Large intestine (tissue), 3 donors: ENCODE measurements at regions not wholly inside any gene's neighbourhood (a gene's known extent, or its start where the extent isn't known, plus 50 kb on each side); places are given as distances from the start of the nearest gene placed in this dataset.

ENCODE experiments used
- DNase-seq, 2 donors: peaks; one replicate each; pipeline versions ENCODE4 v3.0.0 to v3.0.0-alpha.2; 2013
- H3K27ac ChIP-seq: one replicate; pipeline ENCODE4 v1.5.1; 2013; ENCODE audit warnings: low read length
- H3K27me3 ChIP-seq: 2 replicates; pipeline ENCODE4 v1.6.1; 2013; ENCODE audit warnings: low read length; ENCODE audit not compliant: control insufficient read depth, insufficient read depth
- H3K36me3 ChIP-seq: 2 replicates; pipeline ENCODE4 v1.6.1; 2013; ENCODE audit warnings: low read length; ENCODE audit not compliant: control insufficient read depth, insufficient read depth
- H3K4me1 ChIP-seq: one replicate; pipeline ENCODE4 v1.6.1; 2013; ENCODE audit warnings: low read length; ENCODE audit not compliant: control insufficient read depth, insufficient read depth
- H3K4me3 ChIP-seq: one replicate; pipeline ENCODE4 v1.5.1; 2013; ENCODE audit warnings: low read length
- H3K9me3 ChIP-seq: one replicate; pipeline ENCODE4 v1.6.1; 2013; ENCODE audit warnings: mild to moderate bottlenecking, low read depth, low read length, moderate library complexity; ENCODE audit not compliant: control insufficient read depth
- WGBS: methylation state at CpG from one replicate; pipeline ENCODE4 v1.1.5; 2013; ENCODE audit warnings: low lambda C conversion rate; ENCODE audit not compliant: insufficient coverage; 5-methylcytosine and 5-hydroxymethylcytosine counted together

DNA sequence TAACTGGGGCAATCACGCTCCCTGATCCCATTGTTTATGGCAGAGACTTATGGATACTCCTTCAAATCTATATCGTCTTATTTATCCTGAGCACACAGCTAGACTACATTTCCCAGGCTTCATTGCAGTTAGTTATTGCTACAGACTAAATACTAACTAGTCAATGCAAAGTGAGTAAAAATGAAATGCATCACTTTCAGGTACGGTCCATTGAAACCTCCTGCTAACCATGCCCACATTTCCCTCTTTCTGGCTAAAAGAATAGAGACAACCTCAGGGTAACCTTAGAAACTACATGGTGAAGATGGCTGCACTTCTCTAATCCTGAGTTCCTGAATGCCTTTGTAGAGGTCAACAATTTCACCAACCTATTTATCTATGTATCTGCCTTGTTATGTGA, 437.4 kb downstream of the EPHA4 start:
- no peaks in the 10 kb centered on the region for H3K9me3 ChIP-seq
- H3K4me1 ChIP-seq: no peaks in the 10 kb centered on the region
- H3K36me3 ChIP-seq: no peaks in the 10 kb centered on the region
- H3K4me3 ChIP-seq: no peak overlapping the region
- DNase-seq: no peak
- H3K27ac ChIP-seq: no peak overlapping the region
- H3K27me3 ChIP-seq: no peaks in the 10 kb centered on the region
- WGBS: no CpG with 5 or more reads among the region's 3 CpGs

DNA sequence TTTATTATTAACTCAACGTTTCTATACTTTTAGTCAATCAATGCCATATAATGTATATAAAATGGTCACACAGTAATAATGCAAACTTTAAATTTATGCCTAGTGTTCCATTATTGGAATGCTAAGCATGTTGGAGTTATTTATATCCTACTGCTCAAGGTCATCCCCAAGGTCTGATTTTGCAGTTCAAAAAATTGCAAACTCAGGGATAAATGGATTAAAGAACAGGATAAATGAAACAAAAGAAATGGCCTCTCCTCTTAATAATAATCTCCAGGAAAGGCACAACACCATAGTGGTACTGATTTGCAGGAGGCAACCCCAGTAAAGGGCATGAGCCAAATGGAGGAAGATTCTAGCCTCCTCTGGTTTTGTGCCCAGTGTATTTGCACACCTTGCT, 436.4 kb downstream of the EPHA4 start:
- H3K27ac ChIP-seq: no peak overlapping the region

DNA sequence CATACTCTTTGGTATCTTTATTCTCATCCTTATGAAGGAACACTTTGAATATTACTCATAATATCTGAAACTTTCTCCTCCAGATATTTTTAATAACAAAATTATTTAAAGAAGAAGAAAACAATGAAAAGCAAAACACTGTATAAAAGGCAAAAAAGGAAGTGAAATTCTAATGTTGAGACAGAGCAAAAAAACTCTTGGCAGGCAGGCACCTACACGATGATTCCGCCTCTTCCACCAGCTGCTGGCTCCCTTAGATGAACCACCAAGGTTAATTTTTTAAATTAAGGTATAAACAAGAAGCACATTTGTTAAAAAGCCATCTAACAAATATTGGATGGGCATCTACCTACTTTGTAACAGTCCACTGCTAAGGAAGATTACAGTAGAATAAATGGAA, 434.7 kb downstream of the EPHA4 start:
- WGBS: 80% methylated on average over 1 of the region's 2 CpGs
- no peaks in the 10 kb centered on the region for H3K27me3 ChIP-seq
- no peaks in the 10 kb centered on the region for H3K4me1 ChIP-seq
- no peak for DNase-seq
- no peaks in the 10 kb centered on the region for H3K36me3 ChIP-seq
- H3K27ac ChIP-seq: no peak overlapping the region
- H3K9me3 ChIP-seq: no peaks in the 10 kb centered on the region
- H3K4me3 ChIP-seq: no peak overlapping the region

More for the DNA sequence above, 436.4 kb downstream of the EPHA4 start:
- 100% methylated on average over 1 of the region's 1 CpG for WGBS
- Histone ChIP-seq H3K36me3 (no peaks in the 10 kb centered on the region), H3K9me3 (no peaks in the 10 kb centered on the region), H3K4me1 (no peaks in the 10 kb centered on the region), H3K27me3 (no peaks in the 10 kb centered on the region), H3K4me3 (no peak overlapping the region)
- no peak for DNase-seq

DNA sequence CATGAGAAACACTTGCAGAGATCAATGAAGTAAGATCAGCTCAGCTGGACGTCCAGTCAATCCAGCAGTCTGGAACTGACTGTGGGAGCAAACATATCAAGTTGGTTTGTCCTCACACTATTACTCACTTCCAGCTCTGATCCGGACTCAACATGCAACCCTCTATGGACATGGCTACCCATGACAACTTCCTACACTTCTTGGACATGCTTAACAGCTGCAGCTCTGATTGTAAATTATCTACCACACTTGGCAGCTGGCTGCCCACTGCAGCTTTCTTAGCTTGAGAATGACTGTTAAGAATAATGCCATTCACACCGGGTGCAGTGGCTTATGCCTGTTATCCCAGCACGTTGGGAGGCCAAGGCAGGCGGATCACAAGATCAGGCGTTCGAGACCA, 429.8 kb downstream of the EPHA4 start:
- Histone ChIP-seq H3K9me3 (no peaks in the 10 kb centered on the region), H3K4me3 (no peak overlapping the region), H3K4me1 (no peaks in the 10 kb centered on the region), H3K27me3 (no peaks in the 10 kb centered on the region), H3K27ac (no peak overlapping the region), H3K36me3 (no peaks in the 10 kb centered on the region)
- DNase-seq: no peak
- 88% methylated on average over 1 of the region's 7 CpGs for WGBS

- DNase-seq: no peak
- no peaks in the 10 kb centered on the region for H3K9me3 ChIP-seq
- H3K27me3 ChIP-seq: no peaks in the 10 kb centered on the region
- H3K4me3 ChIP-seq: no peak overlapping the region
- H3K4me1 ChIP-seq: no peaks in the 10 kb centered on the region
- no peaks in the 10 kb centered on the region for H3K36me3 ChIP-seq
- no peak overlapping the region for H3K27ac ChIP-seq
- WGBS: 100% methylated on average over 1 of the region's 2 CpGs
Measured at GRCh38 chr2:221143231-221143630, 428.9 kb downstream of the EPHA4 start.

DNA sequence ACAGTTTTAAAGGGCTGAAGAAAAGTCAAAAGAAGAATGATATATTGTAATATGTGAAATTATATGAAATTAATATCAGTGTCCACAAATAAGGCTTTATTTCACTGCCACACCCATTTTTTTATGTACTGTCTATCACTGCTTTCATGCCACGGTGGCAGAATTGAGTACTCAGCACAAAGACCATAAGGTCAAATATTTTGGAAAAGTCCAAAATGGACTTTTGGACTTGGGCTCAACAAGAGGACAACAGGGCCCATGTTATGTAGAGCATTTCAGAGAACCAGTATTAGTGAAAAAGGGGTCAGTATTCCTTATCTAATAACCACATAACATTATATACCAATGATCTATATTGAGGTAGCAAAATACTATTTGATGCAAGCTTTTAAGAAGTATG, 427.2 kb downstream of the EPHA4 start:
- no peak for DNase-seq
- no peaks in the 10 kb centered on the region for H3K36me3 ChIP-seq
- no peak overlapping the region for H3K27ac ChIP-seq
- no peaks in the 10 kb centered on the region for H3K9me3 ChIP-seq
- H3K27me3 ChIP-seq: no peaks in the 10 kb centered on the region
- no peaks in the 10 kb centered on the region for H3K4me1 ChIP-seq
- no CpG with 5 or more reads among the region's 1 CpG for WGBS
- H3K4me3 ChIP-seq: no peak overlapping the region

DNA sequence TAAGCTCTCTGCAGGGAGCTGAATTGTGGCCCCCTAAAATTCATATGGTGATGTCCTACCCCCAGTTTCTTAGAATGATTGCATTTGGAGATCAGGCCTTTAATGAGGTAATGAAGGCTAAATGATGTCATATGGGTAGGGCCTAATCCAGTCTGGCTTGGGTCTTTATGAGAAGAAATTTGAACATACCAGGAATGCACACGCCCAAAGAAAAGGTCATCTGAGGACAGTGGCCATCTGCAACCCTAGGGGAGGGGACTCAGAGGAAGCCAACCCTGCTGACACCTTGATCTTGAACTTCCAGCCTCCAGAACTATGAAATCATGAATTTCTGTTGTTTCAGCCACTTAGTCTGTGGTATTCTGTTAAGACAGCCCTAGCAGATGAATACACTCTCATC, 426.7 kb downstream of the EPHA4 start:
- no CpG with 5 or more reads among the region's 1 CpG for WGBS
- H3K4me1 ChIP-seq: no peaks in the 10 kb centered on the region
- no peaks in the 10 kb centered on the region for H3K27me3 ChIP-seq
- H3K27ac ChIP-seq: no peak overlapping the region
- no peaks in the 10 kb centered on the region for H3K36me3 ChIP-seq
- no peak for DNase-seq
- H3K4me3 ChIP-seq: no peak overlapping the region
- H3K9me3 ChIP-seq: no peaks in the 10 kb centered on the region

- no peaks in the 10 kb centered on the region for H3K27me3 ChIP-seq
- no peak for DNase-seq
- WGBS: no CpG with 5 or more reads among the region's 3 CpGs
- no peak overlapping the region for H3K4me3 ChIP-seq
- no peaks in the 10 kb centered on the region for H3K9me3 ChIP-seq
- no peaks in the 10 kb centered on the region for H3K4me1 ChIP-seq
- no peaks in the 10 kb centered on the region for H3K36me3 ChIP-seq
- H3K27ac ChIP-seq: no peak overlapping the region
Measured at GRCh38 chr2:221153226-221153625, 418.9 kb downstream of the EPHA4 start.

DNA sequence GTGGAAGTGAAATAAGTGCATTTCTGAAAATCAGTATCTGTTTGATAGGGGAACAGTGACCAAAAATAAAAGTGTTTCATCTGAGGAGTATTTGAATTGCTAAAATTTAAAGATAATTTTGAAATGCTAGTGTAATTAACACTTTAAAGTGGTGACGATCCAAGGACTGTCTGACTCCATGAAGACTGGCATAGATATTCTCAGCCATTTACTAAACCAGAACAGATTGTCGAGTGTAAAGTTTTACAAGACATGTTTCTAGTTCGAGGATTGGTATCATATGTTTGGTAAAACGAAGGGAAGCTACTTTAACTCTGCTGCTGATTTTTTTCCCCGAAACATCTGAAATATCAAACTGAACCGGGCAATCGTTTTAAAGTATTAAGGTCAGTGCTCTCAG, 417.9 kb downstream of the EPHA4 start:
- no peaks in the 10 kb centered on the region for H3K36me3 ChIP-seq
- H3K4me1 ChIP-seq: no peaks in the 10 kb centered on the region
- H3K4me3 ChIP-seq: no peak overlapping the region
- DNase-seq: no peak
- H3K9me3 ChIP-seq: no peaks in the 10 kb centered on the region
- WGBS: 96% methylated on average over 3 of the region's 7 CpGs
- no peak overlapping the region for H3K27ac ChIP-seq
- no peaks in the 10 kb centered on the region for H3K27me3 ChIP-seq

DNA sequence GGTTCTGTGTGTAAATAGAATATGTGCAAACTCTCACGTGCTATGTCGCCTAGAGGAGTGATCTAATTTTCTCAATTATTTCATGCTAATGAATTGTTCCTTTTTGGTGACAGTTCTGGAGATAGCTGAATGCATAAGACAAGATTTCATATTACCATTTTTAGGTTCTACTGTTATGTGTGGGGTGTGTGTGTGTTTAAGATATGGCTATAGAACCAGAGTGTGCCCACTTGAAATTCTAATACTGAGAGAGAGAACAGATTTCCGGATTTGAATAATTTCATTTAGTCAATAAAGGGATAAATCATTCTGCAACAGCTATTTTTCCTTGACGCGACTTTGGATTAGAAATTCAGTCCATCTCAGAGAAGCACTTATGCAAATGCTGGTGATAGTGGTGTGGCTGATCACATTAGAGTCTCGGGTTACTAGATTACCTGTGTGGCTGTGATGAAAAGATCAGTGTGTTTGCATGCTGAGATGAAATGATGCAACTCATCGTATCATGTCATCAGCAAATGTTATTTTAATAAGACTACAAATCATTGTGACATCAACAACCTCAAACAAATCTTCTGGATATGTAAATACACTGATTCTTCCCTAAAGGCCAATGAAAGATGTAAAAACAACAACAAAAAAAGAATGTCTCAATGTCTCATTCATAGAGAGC, 415.9 kb downstream of the EPHA4 start:
- DNase-seq: no peak
- no peak overlapping the region for H3K4me3 ChIP-seq
- no peaks in the 10 kb centered on the region for H3K27me3 ChIP-seq
- no peaks in the 10 kb centered on the region for H3K4me1 ChIP-seq
- no peak overlapping the region for H3K27ac ChIP-seq
- WGBS: 64% methylated on average over 3 of the region's 7 CpGs
- H3K36me3 ChIP-seq: no peaks in the 10 kb centered on the region
- no peaks in the 10 kb centered on the region for H3K9me3 ChIP-seq

- Histone ChIP-seq H3K27ac (no peak overlapping the region), H3K4me3 (no peak overlapping the region), H3K4me1 (no peaks in the 10 kb centered on the region), H3K36me3 (no peaks in the 10 kb centered on the region), H3K9me3 (no peaks in the 10 kb centered on the region), H3K27me3 (no peaks in the 10 kb centered on the region)
- no peak for DNase-seq
- WGBS: 83% methylated on average over 1 of the region's 1 CpG
Measured at GRCh38 chr2:221161186-221161585, 410.9 kb downstream of the EPHA4 start.
